ENCODE measurements at regions not wholly inside any gene's neighbourhood (a gene's known extent, or its start where the extent isn't known, plus 50 kb on each side); places are given as distances from the start of the nearest gene placed in this dataset.

- no peaks in the 10 kb centered on the region for H3K9me3 Mint-ChIP-seq
- Histone ChIP-seq H3K4me3 (no peak overlapping the region), H2AFZ (replicated peaks) (no peak overlapping the region), H3F3A (ENCODE audit: low read depth) (no peaks in the 10 kb centered on the region), H3K4me2 (no peak overlapping the region), H3K27ac (no peak overlapping the region), H3K4me1 (no peaks in the 10 kb centered on the region), H3K36me3 (no peaks in the 10 kb centered on the region), H3K27me3 (no peaks in the 10 kb centered on the region), H3K9ac (no peak overlapping the region), H3K9me3 (ENCODE audit: low read depth) (no peaks in the 10 kb centered on the region), H3K79me2 (ENCODE audit: low read depth) (no peaks in the 10 kb centered on the region), H4K20me1 (ENCODE audit: low read depth) (no peaks in the 10 kb centered on the region)
- no peaks in the 10 kb centered on the region for H3K36me3 Mint-ChIP-seq
- TF ChIP-seq EZH2phosphoT487 (IDR thresholded peaks at IDR 0.05) (no peak), EZH2 (IDR thresholded peaks at IDR 0.05) (no peak), CTCF (IDR thresholded peaks at IDR 0.05) (no peak)
- no peak overlapping the region for H3K27ac Mint-ChIP-seq
- no peak overlapping the region for H3K4me3 Mint-ChIP-seq
- peaks cover 2% of the 10 kb centered on the region for H3K4me1 Mint-ChIP-seq
- H3K27me3 Mint-ChIP-seq (ENCODE audit: insufficient read depth, low read depth) = no peaks in the 10 kb centered on the region
- DNase-seq (ENCODE audit: low spot score) = no peak
Observed at GRCh38 chr6:51292659-51293058, 474.0 kb downstream of the TFAP2B start.

- no peaks in the 10 kb centered on the region for H3K36me3 Mint-ChIP-seq
- DNase-seq (ENCODE audit: low spot score) = no peak
- Histone ChIP-seq H3K36me3 (no peaks in the 10 kb centered on the region), H4K20me1 (ENCODE audit: low read depth) (no peaks in the 10 kb centered on the region), H2AFZ (replicated peaks) (no peak overlapping the region), H3K9me3 (ENCODE audit: low read depth) (no peaks in the 10 kb centered on the region), H3K4me1 (peaks cover 4% of the 10 kb centered on the region), H3K9ac (no peak overlapping the region), H3K27me3 (no peaks in the 10 kb centered on the region), H3F3A (ENCODE audit: low read depth) (no peaks in the 10 kb centered on the region), H3K79me2 (ENCODE audit: low read depth) (no peaks in the 10 kb centered on the region), H3K4me2 (no peak overlapping the region), H3K4me3 (no peak overlapping the region), H3K27ac (no peak overlapping the region)
- H3K4me1 Mint-ChIP-seq = peaks cover 2% of the 10 kb centered on the region
- H3K9me3 Mint-ChIP-seq = no peaks in the 10 kb centered on the region
- no peaks in the 10 kb centered on the region for H3K27me3 Mint-ChIP-seq (ENCODE audit: insufficient read depth, low read depth)
- H3K4me3 Mint-ChIP-seq = no peak overlapping the region
- TF ChIP-seq CTCF (IDR thresholded peaks at IDR 0.05) = no peak
- H3K27ac Mint-ChIP-seq = no peak overlapping the region
Observed at GRCh38 chr6:51299621-51300380, 481.1 kb downstream of the TFAP2B start.

- Histone ChIP-seq H3K36me3 (no peaks in the 10 kb centered on the region), H3K4me3 (no peak overlapping the region), H2AFZ (replicated peaks) (no peak overlapping the region), H4K20me1 (ENCODE audit: low read depth) (no peaks in the 10 kb centered on the region), H3K9me3 (ENCODE audit: low read depth) (no peaks in the 10 kb centered on the region), H3K27ac (no peak overlapping the region), H3F3A (ENCODE audit: low read depth) (no peaks in the 10 kb centered on the region), H3K9ac (no peak overlapping the region), H3K27me3 (no peaks in the 10 kb centered on the region), H3K4me1 (peaks cover 4% of the 10 kb centered on the region), H3K79me2 (ENCODE audit: low read depth) (no peaks in the 10 kb centered on the region), H3K4me2 (no peak overlapping the region)
- Mint-ChIP-seq H3K36me3 (no peaks in the 10 kb centered on the region), H3K4me3 (no peak overlapping the region), H3K27me3 (ENCODE audit: insufficient read depth, low read depth) (no peaks in the 10 kb centered on the region), H3K27ac (no peak overlapping the region), H3K4me1 (peaks cover 2% of the 10 kb centered on the region), H3K9me3 (no peaks in the 10 kb centered on the region)
- DNase-seq (ENCODE audit: low spot score) = no peak
- TF ChIP-seq EZH2 (IDR thresholded peaks at IDR 0.05) (no peak), CTCF (IDR thresholded peaks at IDR 0.05) (no peak), EZH2phosphoT487 (IDR thresholded peaks at IDR 0.05) (no peak)
Observed at GRCh38 chr6:51300510-51300909, 481.8 kb downstream of the TFAP2B start.
